ENCODE measurements at regions not wholly inside any gene's neighbourhood (a gene's known extent, or its start where the extent isn't known, plus 50 kb on each side); places are given as distances from the start of the nearest gene placed in this dataset.

- TF ChIP-seq CTCF (IDR thresholded peaks at IDR 0.05) (no peak), POLR2A (IDR thresholded peaks at IDR 0.05; ENCODE audit: low read depth) (no peak), EP300 (IDR thresholded peaks at IDR 0.05) (no peak)
Observed at GRCh38 chr3:68057637-68058320, 403.4 kb upstream of the SUCLG2 start.
